H1 (cell line): ENCODE measurements at regions not wholly inside any gene's neighbourhood (a gene's known extent, or its start where the extent isn't known, plus 50 kb on each side); places are given as distances from the start of the nearest gene placed in this dataset.

Source experiments
- CTCF ChIA-PET: fragments of 300-600 bp; sonication (Branson Sonifier 250); formaldehyde crosslinking; loops from one replicate; lab custom pipeline; 2021; ENCODE audit not compliant: partially characterized antibody; lab: Charles Lee
- POLR2A ChIA-PET: fragments of 300-600 bp; sonication (Branson Sonifier 250); formaldehyde crosslinking; loops from one replicate; lab custom pipeline; 2021; ENCODE audit warnings: inconsistent platforms; ENCODE audit not compliant: partially characterized antibody; lab: Charles Lee
- DNase-seq, 2 experiments: peaks; one replicate each; pipeline versions ENCODE4 v3.0.0 to v3.0.0-alpha.2; 2010 to 2022; ENCODE audit warnings: low spot score in 2 of 2, low read depth in 1 of 2, mixed read lengths in 1 of 2
- FAIRE-seq: peaks from 2 replicates; lab custom pipeline; 2011; peaks lifted over from hg19 to GRCh38; lab: Jason Lieb, UNC
- H2AFZ ChIP-seq: 2 replicates; pipeline ENCODE4 v1.8.1; 2012; ENCODE audit warnings: low read length, inconsistent platforms
- H2AK5ac ChIP-seq: 2 replicates; pipeline ENCODE4 v1.6.1; 2013; ENCODE audit warnings: low read depth, low read length
- H2BK120ac ChIP-seq: replicated peaks from 2 replicates; pipeline ENCODE3; 2013; ENCODE audit warnings: low read depth, low read length, inconsistent platforms
- H2BK12ac ChIP-seq: 2 replicates; pipeline ENCODE4 v1.6.1; 2013; ENCODE audit warnings: low read depth, low read length
- H2BK15ac ChIP-seq: 2 replicates; pipeline ENCODE4 v1.6.1; 2013; ENCODE audit warnings: low read length
- H2BK20ac ChIP-seq: 2 replicates; pipeline ENCODE4 v1.6.1; 2013; ENCODE audit warnings: low read length
- H2BK5ac ChIP-seq: 2 replicates; pipeline ENCODE4 v1.6.1; 2013; ENCODE audit warnings: low read depth, low read length
- H3K14ac ChIP-seq: 2 replicates; pipeline ENCODE4 v1.6.1; 2013; ENCODE audit warnings: inconsistent platforms; ENCODE audit not compliant: insufficient read length
- H3K18ac ChIP-seq: 2 replicates; pipeline ENCODE4 v1.6.1; 2013; ENCODE audit warnings: low read length; ENCODE audit errors: extremely low read depth
- H3K23ac ChIP-seq: 2 replicates; pipeline ENCODE4 v1.6.1; 2013; ENCODE audit warnings: inconsistent platforms; ENCODE audit not compliant: insufficient read length
- H3K23me2 ChIP-seq: 2 replicates; pipeline ENCODE4 v1.6.1; 2013; ENCODE audit warnings: low read depth, low read length
- H3K27ac ChIP-seq: 2 replicates; pipeline ENCODE4 v1.6.1; 2011; ENCODE audit warnings: low read depth, low read length, inconsistent platforms
- H3K27me3 ChIP-seq, 4 experiments: replicated peaks in 1 of 4; 1 replicate in 1 of 4; 2 replicates in 3 of 4; pipeline versions ENCODE4 v1.6.1 to v1.8.1; 2011 to 2013; ENCODE audit warnings: low read length in 3 of 4, mild to moderate bottlenecking in 3 of 4, inconsistent platforms in 2 of 4, mixed read lengths in 2 of 4, moderate library complexity in 1 of 4; ENCODE audit not compliant: control insufficient read depth in 3 of 4, insufficient read depth in 3 of 4; ENCODE audit errors: extremely low read depth in 1 of 4
- H3K36me3 ChIP-seq, 4 experiments: 2 replicates each; pipeline versions ENCODE4 v1.6.1 to v1.8.1; 2011 to 2013; ENCODE audit warnings: mild to moderate bottlenecking in 4 of 4, low read length in 3 of 4, moderate library complexity in 2 of 4, control low read depth in 1 of 4, inconsistent platforms in 1 of 4; ENCODE audit not compliant: insufficient read depth in 4 of 4, control insufficient read depth in 2 of 4
- H3K4ac ChIP-seq: replicated peaks from 2 replicates; pipeline ENCODE3; 2013; ENCODE audit warnings: low read length, low read depth, mixed read lengths, inconsistent platforms; ENCODE audit not compliant: insufficient read length
- H3K4me1 ChIP-seq, 4 experiments: replicated peaks in 1 of 4; 1 replicate in 1 of 4; 2 replicates in 3 of 4; pipeline versions ENCODE4 v1.6.1 to v1.8.1; 2011 to 2013; ENCODE audit warnings: low read length in 3 of 4, inconsistent platforms in 2 of 4, mixed read lengths in 1 of 4; ENCODE audit not compliant: insufficient read depth in 4 of 4, control insufficient read depth in 3 of 4
- H3K4me2 ChIP-seq, 2 experiments: 2 replicates each; pipeline versions ENCODE4 v1.6.1 to v1.8.1; 2011 to 2013; ENCODE audit warnings: low read depth in 2 of 2, low read length in 2 of 2, control low read depth in 1 of 2, inconsistent platforms in 1 of 2, mild to moderate bottlenecking in 1 of 2; ENCODE audit not compliant: insufficient read depth in 1 of 2
- H3K4me3 ChIP-seq, 4 experiments: fragments of 200-600, 300-600 bp in 1 of 4; sonication (generic), shearing (Covaris generic), sonication (Bioruptor Twin) in 1 of 4; 2 replicates each; pipeline versions ENCODE4 v1.5.1 to v1.8.1; 2011 to 2016; ENCODE audit warnings: low read length in 4 of 4, low read depth in 3 of 4, control low read depth in 2 of 4, inconsistent platforms in 2 of 4, mild to moderate bottlenecking in 2 of 4, mixed read lengths in 1 of 4, moderate library complexity in 1 of 4; ENCODE audit not compliant: insufficient read depth in 2 of 4; ENCODE audit errors: extremely low read depth in 1 of 4
- H3K56ac ChIP-seq: replicated peaks from 2 replicates; pipeline ENCODE3; 2013; ENCODE audit warnings: low read depth, mild to moderate bottlenecking, mixed read lengths, low read length, inconsistent platforms; ENCODE audit not compliant: insufficient read length
- H3K79me1 ChIP-seq: 2 replicates; pipeline ENCODE4 v1.6.1; 2013; ENCODE audit warnings: low read depth, low read length, control low read depth
- H3K79me2 ChIP-seq, 2 experiments: 2 replicates each; pipeline versions ENCODE4 v1.6.1 to v1.8.1; 2012 to 2013; ENCODE audit warnings: low read length in 2 of 2, mild to moderate bottlenecking in 2 of 2, inconsistent platforms in 1 of 2; ENCODE audit not compliant: insufficient read depth in 2 of 2, control insufficient read depth in 1 of 2
- H3K9ac ChIP-seq, 4 experiments: replicated peaks in 1 of 4; 1 replicate in 1 of 4; 2 replicates in 3 of 4; pipeline versions ENCODE4 v1.6.1 to v1.8.1; 2011 to 2013; ENCODE audit warnings: low read depth in 3 of 4, low read length in 3 of 4, control low read depth in 2 of 4, mild to moderate bottlenecking in 2 of 4, moderate library complexity in 2 of 4, inconsistent platforms in 1 of 4; ENCODE audit errors: extremely low read depth in 1 of 4
- H3K9me3 ChIP-seq, 2 experiments: 2 replicates each; pipeline versions ENCODE4 v1.6.1 to v1.8.1; 2012 to 2013; ENCODE audit warnings: mild to moderate bottlenecking in 2 of 2, moderate library complexity in 2 of 2, control low read depth in 1 of 2, inconsistent platforms in 1 of 2, low read depth in 1 of 2, low read length in 1 of 2, mixed read lengths in 1 of 2; ENCODE audit not compliant: insufficient read depth in 2 of 2
- H4K20me1 ChIP-seq, 2 experiments: replicated peaks in 1 of 2; 2 replicates each; pipeline versions ENCODE3 to v1.8.1; 2011 to 2013; ENCODE audit warnings: inconsistent platforms in 2 of 2, low read length in 2 of 2, mild to moderate bottlenecking in 1 of 2; ENCODE audit not compliant: insufficient read depth in 2 of 2, control insufficient read depth in 1 of 2
- H4K5ac ChIP-seq: 2 replicates; pipeline ENCODE4 v1.6.1; 2013; ENCODE audit warnings: low read length, low read depth, mixed read lengths, inconsistent platforms; ENCODE audit not compliant: insufficient read length
- H4K8ac ChIP-seq: 2 replicates; pipeline ENCODE4 v1.8.0; 2013; ENCODE audit warnings: mild to moderate bottlenecking, moderate library complexity, low read length, inconsistent platforms; ENCODE audit not compliant: insufficient read depth; ENCODE audit errors: extremely low read depth
- H4K91ac ChIP-seq: replicated peaks from 2 replicates; pipeline ENCODE3; 2013; ENCODE audit warnings: low read length, mixed read lengths, inconsistent platforms; ENCODE audit not compliant: insufficient read length
- CEBPB ChIP-seq: IDR thresholded peaks from 2 replicates; pipeline ENCODE4 v1.6.1; 2012; ENCODE audit warnings: low read depth, low read length
- CHD1 ChIP-seq: IDR thresholded peaks from 2 replicates; pipeline ENCODE4 v1.6.1; 2012; ENCODE audit warnings: low read depth, low read length, improper control_type of control experiment
- EZH2 ChIP-seq: fragments of 200-600 bp; sonication (generic); IDR thresholded peaks from 2 replicates; pipeline ENCODE4 v1.7.1; 2012; ENCODE audit warnings: low read depth, mild to moderate bottlenecking, moderate library complexity, low read length, inconsistent platforms; ENCODE audit not compliant: severe bottlenecking
- NANOG ChIP-seq: IDR thresholded peaks from 2 replicates; pipeline ENCODE4 v1.6.1; 2011; ENCODE audit warnings: low read length, low read depth, mild to moderate bottlenecking, inconsistent platforms; ENCODE audit not compliant: insufficient read depth, poor library complexity, severe bottlenecking
- NRF1 ChIP-seq: IDR thresholded peaks from 2 replicates; pipeline ENCODE4 v1.6.1; 2011; ENCODE audit warnings: mild to moderate bottlenecking, low read depth, low read length, improper control_type of control experiment
- POU5F1 ChIP-seq: IDR thresholded peaks from 2 replicates; pipeline ENCODE4 v1.6.1; 2011; ENCODE audit warnings: low read depth, mild to moderate bottlenecking, low read length, moderate library complexity
- RAD21 ChIP-seq, 2 experiments: IDR thresholded peaks in 1 of 2; conservative IDR thresholded peaks in 1 of 2; 2 replicates each; pipeline ENCODE4 v1.6.1; 2011; ENCODE audit warnings: low read depth in 2 of 2, low read length in 2 of 2, improper control_type of control experiment in 1 of 2, inconsistent platforms in 1 of 2, mild to moderate bottlenecking in 1 of 2, moderate library complexity in 1 of 2
- RNF2 ChIP-seq: fragments of 200-900, 300-1000 bp; sonication (generic); IDR thresholded peaks from 2 replicates; pipeline ENCODE4 v1.7.1; 2016; ENCODE audit warnings: borderline replicate concordance, low read depth, mild to moderate bottlenecking, antibody characterized with exemption, low read length; ENCODE audit not compliant: poor library complexity, severe bottlenecking; ENCODE audit errors: missing control alignments
- RXRA ChIP-seq: IDR thresholded peaks from 2 replicates; pipeline ENCODE4 v1.6.1; 2011; ENCODE audit warnings: low read depth, mild to moderate bottlenecking, low read length, moderate library complexity; ENCODE audit not compliant: insufficient read depth
- TEAD4 ChIP-seq: IDR thresholded peaks from 2 replicates; pipeline ENCODE4 v1.6.1; 2012; ENCODE audit warnings: low read depth, low read length, inconsistent platforms, mixed read lengths
- WGBS, 2 experiments: shearing (Covaris generic) in 1 of 2; methylation state at CpG; one replicate each; pipeline versions ENCODE4 v1.1.6 to v1.1.7; 2013 to 2015; ENCODE audit warnings: low lambda C conversion rate in 2 of 2, mixed read lengths in 2 of 2, inconsistent platforms in 1 of 2, low coverage in 1 of 2, missing lambda C conversion rate in 1 of 2; ENCODE audit not compliant: insufficient replicate concordance in 2 of 2, insufficient coverage in 1 of 2, insufficient read length in 1 of 2; ENCODE audit errors: extremely low coverage in 1 of 2, missing lambda C conversion rate in 1 of 2; 5-methylcytosine and 5-hydroxymethylcytosine counted together
- TF ChIP-seq, protein P1 (sequence below), 3 experiments: IDR thresholded peaks; 1 replicate in 2 of 3; 2 replicates in 1 of 3; pipeline versions ENCODE4 v1.5.1 to v1.6.1; 2011; ENCODE audit warnings: low read length in 3 of 3, mild to moderate bottlenecking in 3 of 3, inconsistent platforms in 2 of 3, low read depth in 1 of 3, moderate library complexity in 1 of 3; ENCODE audit not compliant: insufficient read depth in 1 of 3; ENCODE audit errors: control extremely low read depth in 1 of 3

DNA sequence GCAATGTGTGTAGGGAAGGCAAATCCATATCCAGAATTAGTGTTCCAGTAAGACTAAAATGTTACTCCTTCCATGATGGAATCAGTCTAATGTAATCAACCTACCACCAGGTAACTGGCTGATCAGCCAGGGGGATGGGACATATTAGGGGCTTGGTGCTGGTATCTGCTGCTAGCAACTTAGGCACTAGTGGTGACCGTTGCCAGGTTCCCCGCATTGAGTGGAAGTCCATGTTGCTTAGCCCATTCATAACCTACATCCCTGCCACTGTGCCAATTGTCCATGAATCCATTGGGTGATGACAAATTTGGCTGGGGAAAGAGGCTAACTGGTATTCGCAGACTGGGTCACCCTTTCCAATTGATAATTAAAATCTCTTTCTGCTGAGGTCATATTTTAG, 212.2 kb upstream of the ROBO1 start:
- WGBS, 2 experiments: 98% methylated on average over 3 of the region's 3 CpGs; no CpG with 5 or more reads in 1 of the 2 experiments
- no peak for FAIRE-seq
- TF ChIP-seq RAD21 (IDR thresholded peaks at IDR 0.05 in 1 of 2, conservative IDR thresholded peaks at IDR 0.05 in 1 of 2; ENCODE audit: low read depth in 2 of 2, low read length in 2 of 2) (no peak), CEBPB (no peak), CHD1 (no peak), EZH2 (no peak), NRF1 (no peak), TEAD4 (no peak), RNF2 (no peak), NANOG (no peak), RXRA (no peak), POU5F1 (no peak)
- TF ChIP-seq, protein P1, sequence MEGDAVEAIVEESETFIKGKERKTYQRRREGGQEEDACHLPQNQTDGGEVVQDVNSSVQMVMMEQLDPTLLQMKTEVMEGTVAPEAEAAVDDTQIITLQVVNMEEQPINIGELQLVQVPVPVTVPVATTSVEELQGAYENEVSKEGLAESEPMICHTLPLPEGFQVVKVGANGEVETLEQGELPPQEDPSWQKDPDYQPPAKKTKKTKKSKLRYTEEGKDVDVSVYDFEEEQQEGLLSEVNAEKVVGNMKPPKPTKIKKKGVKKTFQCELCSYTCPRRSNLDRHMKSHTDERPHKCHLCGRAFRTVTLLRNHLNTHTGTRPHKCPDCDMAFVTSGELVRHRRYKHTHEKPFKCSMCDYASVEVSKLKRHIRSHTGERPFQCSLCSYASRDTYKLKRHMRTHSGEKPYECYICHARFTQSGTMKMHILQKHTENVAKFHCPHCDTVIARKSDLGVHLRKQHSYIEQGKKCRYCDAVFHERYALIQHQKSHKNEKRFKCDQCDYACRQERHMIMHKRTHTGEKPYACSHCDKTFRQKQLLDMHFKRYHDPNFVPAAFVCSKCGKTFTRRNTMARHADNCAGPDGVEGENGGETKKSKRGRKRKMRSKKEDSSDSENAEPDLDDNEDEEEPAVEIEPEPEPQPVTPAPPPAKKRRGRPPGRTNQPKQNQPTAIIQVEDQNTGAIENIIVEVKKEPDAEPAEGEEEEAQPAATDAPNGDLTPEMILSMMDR (IDR thresholded peaks at IDR 0.05; ENCODE audit: control extremely low read depth in 1 of 3, insufficient read depth in 1 of 3, low read depth in 1 of 3, low read length in 3 of 3): no peak

More for the DNA sequence above, 212.2 kb upstream of the ROBO1 start:
- no peak overlapping the region for H2BK12ac ChIP-seq
- H4K91ac ChIP-seq: no peak overlapping the region
- H4K5ac ChIP-seq: no peak overlapping the region
- ChIA-PET CTCF (no interaction called here), POLR2A (no interaction called here)
- H3K23me2 ChIP-seq: no peaks in the 10 kb centered on the region
- no peak overlapping the region for H4K8ac ChIP-seq
- no peaks in the 10 kb centered on the region for H3K27me3 ChIP-seq
- H2BK120ac ChIP-seq: no peak overlapping the region
- no peak overlapping the region for H3K18ac ChIP-seq
- DNase-seq: no peak
- H3K23ac ChIP-seq: no peak overlapping the region
- no peaks in the 10 kb centered on the region for H3K79me2 ChIP-seq
- no peaks in the 10 kb centered on the region for H3K79me1 ChIP-seq
- no peak overlapping the region for H2BK20ac ChIP-seq
- no peak overlapping the region for H3K4me3 ChIP-seq
- no peak overlapping the region for H2AK5ac ChIP-seq
- no peak overlapping the region for H2BK5ac ChIP-seq
- H3K9me3 ChIP-seq: 0 out of 4 replicates have a peak, but pooled peaks cover 0 to 2% of the 10 kb centered on the region in 2 experiments
- no peak overlapping the region for H2BK15ac ChIP-seq
- H3K9ac ChIP-seq: no peak overlapping the region
- H3K4ac ChIP-seq: no peak overlapping the region
- no peak overlapping the region for H3K56ac ChIP-seq
- no peak overlapping the region for H3K4me2 ChIP-seq
- H4K20me1 ChIP-seq: no peaks in the 10 kb centered on the region
- H3K36me3 ChIP-seq: no peaks in the 10 kb centered on the region
- H3K27ac ChIP-seq: no peak overlapping the region
- H2AFZ ChIP-seq: no peak overlapping the region
- H3K14ac ChIP-seq: no peak overlapping the region
- no peaks in the 10 kb centered on the region for H3K4me1 ChIP-seq
